Activated naive CD8-positive, alpha-beta T cell (primary cell): ENCODE measurements at regions not wholly inside any gene's neighbourhood (a gene's known extent, or its start where the extent isn't known, plus 50 kb on each side); places are given as distances from the start of the nearest gene placed in this dataset.

Source experiments
- H3K27ac Mint-ChIP-seq: one replicate; pipeline ENCODE4 v1.8.0; 2021; ENCODE audit warnings: mixed read lengths
- H3K27me3 Mint-ChIP-seq: one replicate; pipeline ENCODE4 v1.8.0; 2021; ENCODE audit warnings: mixed read lengths
- H3K36me3 Mint-ChIP-seq: one replicate; pipeline ENCODE4 v1.8.0; 2021; ENCODE audit warnings: mixed read lengths
- H3K4me1 Mint-ChIP-seq: one replicate; pipeline ENCODE4 v1.8.0; 2021; ENCODE audit warnings: low read depth, mixed read lengths
- H3K4me3 Mint-ChIP-seq: one replicate; pipeline ENCODE4 v1.8.0; 2021; ENCODE audit warnings: mild to moderate bottlenecking, mixed read lengths
- H3K9me3 Mint-ChIP-seq: one replicate; pipeline ENCODE4 v1.8.0; 2021; ENCODE audit warnings: low read depth, mixed read lengths

- no peak overlapping the region for H3K27ac Mint-ChIP-seq
- H3K36me3 Mint-ChIP-seq, result no peaks in the 10 kb centered on the region
- H3K9me3 Mint-ChIP-seq, result peaks cover 10% of the 10 kb centered on the region
- H3K27me3 Mint-ChIP-seq, result peaks cover 12% of the 10 kb centered on the region
- no peak overlapping the region for H3K4me3 Mint-ChIP-seq
- H3K4me1 Mint-ChIP-seq, result no peaks in the 10 kb centered on the region
These were observed 559.7 kb upstream of the CAMK1G start for GRCh38 chr1:209023790-209024189.

GRCh38 chr1:209029737-209030136 is 553.8 kb upstream of the CAMK1G start:
- H3K9me3 Mint-ChIP-seq, result peaks cover 6% of the 10 kb centered on the region
- H3K27ac Mint-ChIP-seq, result no peak overlapping the region
- H3K4me1 Mint-ChIP-seq, result no peaks in the 10 kb centered on the region
- no peak overlapping the region for H3K4me3 Mint-ChIP-seq
- H3K36me3 Mint-ChIP-seq, result no peaks in the 10 kb centered on the region
- peaks cover 19% of the 10 kb centered on the region for H3K27me3 Mint-ChIP-seq

GRCh38 chr1:209030454-209031167 is 552.9 kb upstream of the CAMK1G start:
- peaks cover 19% of the 10 kb centered on the region for H3K27me3 Mint-ChIP-seq
- H3K9me3 Mint-ChIP-seq, result peaks cover under 1% of the 10 kb centered on the region
- H3K4me3 Mint-ChIP-seq, result no peak overlapping the region
- no peaks in the 10 kb centered on the region for H3K4me1 Mint-ChIP-seq
- no peaks in the 10 kb centered on the region for H3K36me3 Mint-ChIP-seq
- no peak overlapping the region for H3K27ac Mint-ChIP-seq

- Mint-ChIP-seq H3K9me3 (no peaks in the 10 kb centered on the region), H3K4me3 (no peak overlapping the region), H3K27me3 (peaks cover 1% of the 10 kb centered on the region), H3K36me3 (no peaks in the 10 kb centered on the region), H3K4me1 (no peaks in the 10 kb centered on the region), H3K27ac (no peak overlapping the region)
These were observed 546.5 kb upstream of the CAMK1G start for GRCh38 chr1:209037064-209037463.

- Mint-ChIP-seq H3K4me1 (no peaks in the 10 kb centered on the region), H3K36me3 (no peaks in the 10 kb centered on the region), H3K27ac (no peak overlapping the region), H3K27me3 (peaks cover 3% of the 10 kb centered on the region), H3K9me3 (no peaks in the 10 kb centered on the region), H3K4me3 (no peak overlapping the region)
These were observed 545.2 kb upstream of the CAMK1G start for GRCh38 chr1:209038316-209038715.

GRCh38 chr1:209038735-209039134 is 544.8 kb upstream of the CAMK1G start:
- Mint-ChIP-seq H3K36me3 (no peaks in the 10 kb centered on the region), H3K27me3 (peaks cover 2% of the 10 kb centered on the region)

GRCh38 chr1:209040351-209040750 is 543.2 kb upstream of the CAMK1G start:
- no peaks in the 10 kb centered on the region for H3K4me1 Mint-ChIP-seq
- H3K9me3 Mint-ChIP-seq, result no peaks in the 10 kb centered on the region
- peaks cover 2% of the 10 kb centered on the region for H3K27me3 Mint-ChIP-seq
- H3K36me3 Mint-ChIP-seq, result no peaks in the 10 kb centered on the region
- H3K27ac Mint-ChIP-seq, result no peak overlapping the region
- H3K4me3 Mint-ChIP-seq, result no peak overlapping the region

More at GRCh38 chr1:209038735-209039134, 544.8 kb upstream of the CAMK1G start:
- Mint-ChIP-seq H3K9me3 (no peaks in the 10 kb centered on the region), H3K4me3 (no peak overlapping the region), H3K27ac (no peak overlapping the region), H3K4me1 (no peaks in the 10 kb centered on the region)

GRCh38 chr1:209041927-209042326 is 541.6 kb upstream of the CAMK1G start:
- peaks cover 2% of the 10 kb centered on the region for H3K27me3 Mint-ChIP-seq
- H3K9me3 Mint-ChIP-seq, result no peaks in the 10 kb centered on the region
- no peaks in the 10 kb centered on the region for H3K36me3 Mint-ChIP-seq
- H3K4me3 Mint-ChIP-seq, result no peak overlapping the region
- no peaks in the 10 kb centered on the region for H3K4me1 Mint-ChIP-seq
- H3K27ac Mint-ChIP-seq, result no peak overlapping the region

GRCh38 chr1:209042413-209042812 is 541.1 kb upstream of the CAMK1G start:
- Mint-ChIP-seq H3K4me3 (no peak overlapping the region), H3K27me3 (peaks cover 2% of the 10 kb centered on the region), H3K27ac (no peak overlapping the region), H3K36me3 (no peaks in the 10 kb centered on the region), H3K9me3 (no peaks in the 10 kb centered on the region), H3K4me1 (no peaks in the 10 kb centered on the region)

- Mint-ChIP-seq H3K9me3 (no peaks in the 10 kb centered on the region), H3K27me3 (peaks cover 2% of the 10 kb centered on the region), H3K36me3 (no peaks in the 10 kb centered on the region), H3K4me3 (no peak overlapping the region), H3K27ac (no peak overlapping the region), H3K4me1 (no peaks in the 10 kb centered on the region)
These were observed 538.0 kb upstream of the CAMK1G start for GRCh38 chr1:209045331-209046057.

- Mint-ChIP-seq H3K27me3 (peaks cover 2% of the 10 kb centered on the region), H3K36me3 (no peaks in the 10 kb centered on the region), H3K9me3 (no peaks in the 10 kb centered on the region), H3K4me3 (no peak overlapping the region), H3K4me1 (no peaks in the 10 kb centered on the region), H3K27ac (no peak overlapping the region)
These were observed 537.5 kb upstream of the CAMK1G start for GRCh38 chr1:209046058-209046417.

GRCh38 chr1:209046935-209047334 is 536.6 kb upstream of the CAMK1G start:
- Mint-ChIP-seq H3K4me3 (no peak overlapping the region), H3K4me1 (no peaks in the 10 kb centered on the region), H3K27ac (no peak overlapping the region), H3K27me3 (peaks cover 2% of the 10 kb centered on the region), H3K9me3 (no peaks in the 10 kb centered on the region), H3K36me3 (no peaks in the 10 kb centered on the region)

- H3K4me1 Mint-ChIP-seq, result no peaks in the 10 kb centered on the region
- H3K36me3 Mint-ChIP-seq, result no peaks in the 10 kb centered on the region
- no peaks in the 10 kb centered on the region for H3K27me3 Mint-ChIP-seq
- no peak overlapping the region for H3K4me3 Mint-ChIP-seq
- H3K27ac Mint-ChIP-seq, result no peak overlapping the region
- H3K9me3 Mint-ChIP-seq, result peaks cover 4% of the 10 kb centered on the region
These were observed 534.4 kb upstream of the CAMK1G start for GRCh38 chr1:209048941-209049669.

GRCh38 chr1:209051570-209051969 is 531.9 kb upstream of the CAMK1G start:
- H3K27ac Mint-ChIP-seq, result no peak overlapping the region
- H3K9me3 Mint-ChIP-seq, result peaks cover 6% of the 10 kb centered on the region
- H3K4me1 Mint-ChIP-seq, result no peaks in the 10 kb centered on the region
- no peak overlapping the region for H3K4me3 Mint-ChIP-seq
- H3K36me3 Mint-ChIP-seq, result no peaks in the 10 kb centered on the region
- H3K27me3 Mint-ChIP-seq, result no peaks in the 10 kb centered on the region

- Mint-ChIP-seq H3K4me1 (no peaks in the 10 kb centered on the region), H3K27ac (no peak overlapping the region), H3K27me3 (no peaks in the 10 kb centered on the region), H3K36me3 (no peaks in the 10 kb centered on the region), H3K9me3 (peaks cover 9% of the 10 kb centered on the region), H3K4me3 (no peak overlapping the region)
These were observed 529.9 kb upstream of the CAMK1G start for GRCh38 chr1:209053587-209053986.
